ENCODE measurements at regions not wholly inside any gene's neighbourhood (a gene's known extent, or its start where the extent isn't known, plus 50 kb on each side); places are given as distances from the start of the nearest gene placed in this dataset.

GRCh38 chr12:47349137-47350061 is 269.6 kb upstream of the AMIGO2 start:
- peaks cover 7% of the 10 kb centered on the region for H3K4me1 ChIP-seq (ENCODE audit: insufficient read depth)
- no peaks in the 10 kb centered on the region for H4K20me1 ChIP-seq (ENCODE audit: insufficient read depth, poor library complexity, severe bottlenecking)
- no peak for DNase-seq (ENCODE audit: low spot score)
- no peak overlapping the region for H3K27ac ChIP-seq
- TF ChIP-seq EZH2 (IDR thresholded peaks at IDR 0.05; ENCODE audit: borderline replicate concordance), result no peak
- TF ChIP-seq CTCF (IDR thresholded peaks at IDR 0.05; ENCODE audit: poor library complexity), result no peak
- no peak for TF ChIP-seq EZH2phosphoT487 (IDR thresholded peaks at IDR 0.05; ENCODE audit: low read depth, severe bottlenecking, unreplicated experiment)
- H2AFZ ChIP-seq, result no peak overlapping the region
- no peaks in the 10 kb centered on the region for H3K9me3 ChIP-seq (ENCODE audit: low read depth)
- no peaks in the 10 kb centered on the region for H3K36me3 ChIP-seq (replicated peaks; ENCODE audit: insufficient read depth, low read depth)
- 92% methylated on average over 5 of the region's 5 CpGs for whole genome bisulfite sequencing (ENCODE audit: low lambda C conversion rate, missing lambda C conversion rate)
- H3K4me2 ChIP-seq, result no peak overlapping the region
- H3K9me2 ChIP-seq (replicated peaks; ENCODE audit: insufficient read depth), result no peaks in the 10 kb centered on the region
- H3K27me3 ChIP-seq, result no peaks in the 10 kb centered on the region
- no peaks in the 10 kb centered on the region for H3K79me2 ChIP-seq
- H3K4me3 ChIP-seq, result no peak overlapping the region

GRCh38 chr12:47348206-47348605 is 268.4 kb upstream of the AMIGO2 start:
- H3K27ac ChIP-seq, result no peak overlapping the region
- no peak overlapping the region for H3K4me2 ChIP-seq
- H3K9me3 ChIP-seq (ENCODE audit: low read depth), result no peaks in the 10 kb centered on the region
- no peak overlapping the region for H2AFZ ChIP-seq
- H3K4me1 ChIP-seq (ENCODE audit: insufficient read depth), result peaks cover 7% of the 10 kb centered on the region
- DNase-seq (ENCODE audit: low spot score), result no peak
- no peaks in the 10 kb centered on the region for H3K9me2 ChIP-seq (replicated peaks; ENCODE audit: insufficient read depth)
- 84% methylated on average over 1 of the region's 1 CpG for WGBS (ENCODE audit: low lambda C conversion rate, missing lambda C conversion rate)
- no peaks in the 10 kb centered on the region for H4K20me1 ChIP-seq (ENCODE audit: insufficient read depth, poor library complexity, severe bottlenecking)
- H3K79me2 ChIP-seq, result no peaks in the 10 kb centered on the region
- TF ChIP-seq CTCF (IDR thresholded peaks at IDR 0.05; ENCODE audit: poor library complexity) (no peak), EZH2phosphoT487 (IDR thresholded peaks at IDR 0.05; ENCODE audit: low read depth, severe bottlenecking, unreplicated experiment) (no peak), EZH2 (IDR thresholded peaks at IDR 0.05; ENCODE audit: borderline replicate concordance) (no peak)
- no peaks in the 10 kb centered on the region for H3K36me3 ChIP-seq (replicated peaks; ENCODE audit: insufficient read depth, low read depth)
- H3K4me3 ChIP-seq, result no peak overlapping the region
- no peaks in the 10 kb centered on the region for H3K27me3 ChIP-seq

GRCh38 chr12:47346251-47347019 is 266.7 kb upstream of the AMIGO2 start:
- Histone ChIP-seq H3K4me3 (no peak overlapping the region), H3K9me3 (ENCODE audit: low read depth) (no peaks in the 10 kb centered on the region), H3K4me1 (ENCODE audit: insufficient read depth) (peaks cover 7% of the 10 kb centered on the region), H3K27me3 (no peaks in the 10 kb centered on the region), H3K9me2 (replicated peaks; ENCODE audit: insufficient read depth) (no peaks in the 10 kb centered on the region), H3K36me3 (replicated peaks; ENCODE audit: insufficient read depth, low read depth) (no peaks in the 10 kb centered on the region), H3K79me2 (no peaks in the 10 kb centered on the region), H4K20me1 (ENCODE audit: insufficient read depth, poor library complexity, severe bottlenecking) (no peaks in the 10 kb centered on the region), H3K27ac (peak overlapping the region; percentile 24), H3K4me2 (no peak overlapping the region), H2AFZ (no peak overlapping the region)
- peak; percentile 73 for DNase-seq (ENCODE audit: low spot score)
- WGBS (ENCODE audit: low lambda C conversion rate, missing lambda C conversion rate), result 72% methylated on average over 4 of the region's 4 CpGs
- TF ChIP-seq CTCF (IDR thresholded peaks at IDR 0.05; ENCODE audit: poor library complexity) (no peak), EZH2 (IDR thresholded peaks at IDR 0.05; ENCODE audit: borderline replicate concordance) (no peak), EZH2phosphoT487 (IDR thresholded peaks at IDR 0.05; ENCODE audit: low read depth, severe bottlenecking, unreplicated experiment) (no peak)
